ENCODE measurements at regions not wholly inside any gene's neighbourhood (a gene's known extent, or its start where the extent isn't known, plus 50 kb on each side); places are given as distances from the start of the nearest gene placed in this dataset.

DNA sequence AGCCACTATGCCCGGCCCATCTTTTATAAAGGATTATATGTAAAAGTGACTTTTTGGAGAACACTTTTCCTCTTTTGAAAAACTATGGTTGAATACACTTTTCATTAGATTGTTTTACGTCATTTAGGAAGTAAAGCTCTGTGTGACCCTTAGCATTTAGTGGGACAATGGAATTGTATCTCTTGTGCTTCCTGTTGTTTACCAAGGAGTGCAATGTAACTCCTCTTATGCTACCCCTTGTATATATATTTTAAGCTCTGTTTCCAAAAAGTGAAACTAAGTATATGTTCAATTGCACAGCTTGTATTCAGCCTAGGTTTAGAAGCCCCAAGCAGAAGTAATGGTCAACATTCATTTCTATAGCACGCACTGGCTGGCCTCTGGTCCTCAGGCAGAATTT is 183.1 kb upstream of the CITED2 start:
- H3K79me2 ChIP-seq (ENCODE audit: low read depth), result no peaks in the 10 kb centered on the region
- peaks cover 4% of the 10 kb centered on the region for H3K4me1 ChIP-seq
- H2AFZ ChIP-seq (replicated peaks), result no peak overlapping the region
- H3K27ac Mint-ChIP-seq, result no peak overlapping the region
- peaks cover 10% of the 10 kb centered on the region for H3K4me1 Mint-ChIP-seq
- no peak overlapping the region for H3K9ac ChIP-seq
- H3K27me3 Mint-ChIP-seq (ENCODE audit: insufficient read depth, low read depth), result no peaks in the 10 kb centered on the region
- H3K36me3 ChIP-seq, result no peaks in the 10 kb centered on the region
- H3K9me3 Mint-ChIP-seq, result peaks cover 13% of the 10 kb centered on the region
- no peaks in the 10 kb centered on the region for H4K20me1 ChIP-seq (ENCODE audit: low read depth)
- TF ChIP-seq EZH2 (IDR thresholded peaks at IDR 0.05) (no peak), EZH2phosphoT487 (IDR thresholded peaks at IDR 0.05) (no peak)
- TF ChIP-seq, protein P1, sequence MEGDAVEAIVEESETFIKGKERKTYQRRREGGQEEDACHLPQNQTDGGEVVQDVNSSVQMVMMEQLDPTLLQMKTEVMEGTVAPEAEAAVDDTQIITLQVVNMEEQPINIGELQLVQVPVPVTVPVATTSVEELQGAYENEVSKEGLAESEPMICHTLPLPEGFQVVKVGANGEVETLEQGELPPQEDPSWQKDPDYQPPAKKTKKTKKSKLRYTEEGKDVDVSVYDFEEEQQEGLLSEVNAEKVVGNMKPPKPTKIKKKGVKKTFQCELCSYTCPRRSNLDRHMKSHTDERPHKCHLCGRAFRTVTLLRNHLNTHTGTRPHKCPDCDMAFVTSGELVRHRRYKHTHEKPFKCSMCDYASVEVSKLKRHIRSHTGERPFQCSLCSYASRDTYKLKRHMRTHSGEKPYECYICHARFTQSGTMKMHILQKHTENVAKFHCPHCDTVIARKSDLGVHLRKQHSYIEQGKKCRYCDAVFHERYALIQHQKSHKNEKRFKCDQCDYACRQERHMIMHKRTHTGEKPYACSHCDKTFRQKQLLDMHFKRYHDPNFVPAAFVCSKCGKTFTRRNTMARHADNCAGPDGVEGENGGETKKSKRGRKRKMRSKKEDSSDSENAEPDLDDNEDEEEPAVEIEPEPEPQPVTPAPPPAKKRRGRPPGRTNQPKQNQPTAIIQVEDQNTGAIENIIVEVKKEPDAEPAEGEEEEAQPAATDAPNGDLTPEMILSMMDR (IDR thresholded peaks at IDR 0.05), result no peak
- H3K36me3 Mint-ChIP-seq, result no peaks in the 10 kb centered on the region
- no peaks in the 10 kb centered on the region for H3K9me3 ChIP-seq (ENCODE audit: low read depth)
- no peak overlapping the region for H3K4me2 ChIP-seq
- DNase-seq (ENCODE audit: low spot score), result no peak
- H3K4me3 Mint-ChIP-seq, result no peak overlapping the region
- H3K27ac ChIP-seq, result no peak overlapping the region
- H3K4me3 ChIP-seq, result no peak overlapping the region
- H3F3A ChIP-seq (ENCODE audit: low read depth), result no peaks in the 10 kb centered on the region
- H3K27me3 ChIP-seq, result no peaks in the 10 kb centered on the region

DNA sequence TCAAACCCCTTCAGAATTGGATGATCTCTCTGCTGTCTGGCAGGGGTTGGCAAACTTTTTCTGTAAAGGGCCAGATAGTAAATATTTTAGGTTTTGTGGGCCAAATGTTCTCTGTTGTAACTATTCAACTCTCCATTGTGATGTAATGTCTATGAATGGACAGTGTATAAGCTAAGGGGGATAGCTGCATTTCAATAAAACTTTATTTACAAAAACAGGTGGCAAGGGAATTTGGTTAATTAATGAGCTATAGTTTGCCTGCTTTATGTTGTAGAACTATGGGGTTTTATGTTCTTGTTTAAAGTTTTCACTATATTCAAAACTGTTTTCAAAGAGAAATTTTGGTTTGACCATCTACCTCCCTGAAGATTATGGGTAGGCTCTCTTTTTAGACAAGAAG is 182.1 kb upstream of the CITED2 start:
- Histone ChIP-seq H3K9me3 (ENCODE audit: low read depth) (no peaks in the 10 kb centered on the region), H3K36me3 (no peaks in the 10 kb centered on the region), H3K27me3 (no peaks in the 10 kb centered on the region), H3K4me2 (no peak overlapping the region), H3K9ac (no peak overlapping the region), H2AFZ (replicated peaks) (no peak overlapping the region), H3F3A (ENCODE audit: low read depth) (no peaks in the 10 kb centered on the region), H3K4me3 (no peak overlapping the region), H3K4me1 (peaks cover 4% of the 10 kb centered on the region), H3K79me2 (ENCODE audit: low read depth) (no peaks in the 10 kb centered on the region), H4K20me1 (ENCODE audit: low read depth) (no peaks in the 10 kb centered on the region), H3K27ac (no peak overlapping the region)
- Mint-ChIP-seq H3K4me1 (peaks cover 10% of the 10 kb centered on the region), H3K27ac (no peak overlapping the region), H3K4me3 (no peak overlapping the region), H3K27me3 (ENCODE audit: insufficient read depth, low read depth) (no peaks in the 10 kb centered on the region), H3K9me3 (peaks cover 11% of the 10 kb centered on the region), H3K36me3 (no peaks in the 10 kb centered on the region)
- TF ChIP-seq EZH2phosphoT487 (IDR thresholded peaks at IDR 0.05), result no peak
- TF ChIP-seq, protein P1 (IDR thresholded peaks at IDR 0.05), result no peak
- no peak for TF ChIP-seq EZH2 (IDR thresholded peaks at IDR 0.05)
- DNase-seq (ENCODE audit: low spot score), result no peak

DNA sequence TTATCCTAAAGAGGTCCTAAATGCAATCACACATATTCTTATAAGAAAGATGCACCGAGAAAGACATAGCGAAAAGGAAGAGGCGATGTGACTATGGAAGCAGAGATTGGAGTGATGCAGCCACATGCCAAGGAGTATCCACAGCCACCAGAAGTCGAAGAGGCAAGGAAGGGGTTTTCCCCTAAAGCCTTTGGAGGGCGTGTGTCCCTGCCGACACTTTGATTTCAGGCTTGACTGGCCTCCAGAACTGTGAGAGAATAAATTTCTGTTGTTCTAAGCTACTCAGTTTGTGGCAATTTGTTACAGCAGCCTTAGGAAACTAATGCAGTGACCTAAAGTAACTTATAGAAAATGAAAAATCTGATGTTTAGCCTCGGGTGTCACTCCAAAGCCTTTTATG is 179.5 kb upstream of the CITED2 start:
- no peak for DNase-seq (ENCODE audit: low spot score)
- Mint-ChIP-seq H3K9me3 (peaks cover 4% of the 10 kb centered on the region), H3K27ac (no peak overlapping the region), H3K36me3 (no peaks in the 10 kb centered on the region), H3K27me3 (ENCODE audit: insufficient read depth, low read depth) (no peaks in the 10 kb centered on the region), H3K4me1 (peaks cover 10% of the 10 kb centered on the region), H3K4me3 (no peak overlapping the region)
- H3K36me3 ChIP-seq, result no peaks in the 10 kb centered on the region
- TF ChIP-seq, protein P1 (IDR thresholded peaks at IDR 0.05), result no peak
- no peak overlapping the region for H3K4me2 ChIP-seq
- no peak overlapping the region for H2AFZ ChIP-seq (replicated peaks)
- no peak overlapping the region for H3K9ac ChIP-seq
- H3K79me2 ChIP-seq (ENCODE audit: low read depth), result no peaks in the 10 kb centered on the region
- H3K27me3 ChIP-seq, result no peaks in the 10 kb centered on the region
- H4K20me1 ChIP-seq (ENCODE audit: low read depth), result no peaks in the 10 kb centered on the region
- no peak overlapping the region for H3K4me3 ChIP-seq
- H3K9me3 ChIP-seq (ENCODE audit: low read depth), result no peaks in the 10 kb centered on the region
- peaks cover 4% of the 10 kb centered on the region for H3K4me1 ChIP-seq
- no peak overlapping the region for H3K27ac ChIP-seq
- H3F3A ChIP-seq (ENCODE audit: low read depth), result no peaks in the 10 kb centered on the region

DNA sequence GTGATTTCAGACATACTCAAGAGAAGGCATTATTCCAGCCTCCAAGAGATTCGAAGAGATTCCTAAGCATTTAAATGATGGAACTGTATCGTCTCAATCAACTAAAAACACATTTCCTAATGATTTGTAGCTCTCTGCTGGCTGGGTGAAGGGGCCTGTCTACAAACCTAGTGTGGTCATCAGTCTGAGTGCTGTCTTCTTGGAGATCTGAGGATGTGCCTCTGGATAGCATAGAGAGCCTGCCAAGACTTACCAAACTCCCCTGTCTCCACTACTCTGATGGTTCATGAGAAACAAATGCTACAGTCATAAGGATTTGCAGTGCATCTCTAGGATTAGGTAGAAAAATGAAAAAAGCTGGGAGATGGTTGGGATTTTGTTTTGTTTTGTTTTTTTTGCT is 176.9 kb upstream of the CITED2 start:
- Mint-ChIP-seq H3K27ac (no peak overlapping the region), H3K27me3 (ENCODE audit: insufficient read depth, low read depth) (no peaks in the 10 kb centered on the region), H3K4me3 (no peak overlapping the region), H3K4me1 (peaks cover 27% of the 10 kb centered on the region), H3K36me3 (no peaks in the 10 kb centered on the region), H3K9me3 (peaks cover 2% of the 10 kb centered on the region)
- Histone ChIP-seq H3K36me3 (no peaks in the 10 kb centered on the region), H3K4me1 (peaks cover 22% of the 10 kb centered on the region), H3K27me3 (no peaks in the 10 kb centered on the region), H3K9ac (no peak overlapping the region), H3F3A (ENCODE audit: low read depth) (peaks cover 9% of the 10 kb centered on the region), H4K20me1 (ENCODE audit: low read depth) (no peaks in the 10 kb centered on the region), H2AFZ (replicated peaks) (no peak overlapping the region), H3K4me3 (no peak overlapping the region), H3K79me2 (ENCODE audit: low read depth) (no peaks in the 10 kb centered on the region), H3K27ac (no peak overlapping the region), H3K9me3 (ENCODE audit: low read depth) (no peaks in the 10 kb centered on the region), H3K4me2 (no peak overlapping the region)
- DNase-seq (ENCODE audit: low spot score), result no peak
- TF ChIP-seq EZH2phosphoT487 (IDR thresholded peaks at IDR 0.05) (no peak), EZH2 (IDR thresholded peaks at IDR 0.05) (no peak)
- TF ChIP-seq, protein P1 (IDR thresholded peaks at IDR 0.05), result no peak
